ENCODE measurements at regions not wholly inside any gene's neighbourhood (a gene's known extent, or its start where the extent isn't known, plus 50 kb on each side); places are given as distances from the start of the nearest gene placed in this dataset.

- H3K36me3 ChIP-seq: no peaks in the 10 kb centered on the region
- no peaks in the 10 kb centered on the region for H3K9me3 ChIP-seq
- no peak for DNase-seq (ENCODE audit: low spot score in 2 of 2)
- 21 to 59% methylated on average over 1 of the region's 1 CpG for WGBS, 2 donors
- TF ChIP-seq CTCF (IDR thresholded peaks at IDR 0.05): no peak
- TF ChIP-seq POLR2A (IDR thresholded peaks at IDR 0.05): no peak
- TF ChIP-seq EP300 (IDR thresholded peaks at IDR 0.05): no peak
- peaks cover 0 to 5% (median 0%) of the 10 kb centered on the region in 4 donors for H3K4me1 ChIP-seq
- H3K4me3 ChIP-seq: no peak overlapping the region
- no peaks in the 10 kb centered on the region for H3K27me3 ChIP-seq
- H3K27ac ChIP-seq: no peak overlapping the region
These were observed 382.4 kb downstream of the TMEM38B start for GRCh38 chr9:106076711-106077110.

GRCh38 chr9:106077731-106078130, 383.4 kb downstream of the TMEM38B start:
- Histone ChIP-seq H3K4me1 (peaks cover 0 to 5% (median 0%) of the 10 kb centered on the region in 4 donors), H3K36me3 (no peaks in the 10 kb centered on the region), H3K4me3 (no peak overlapping the region), H3K27me3 (no peaks in the 10 kb centered on the region), H3K27ac (no peak overlapping the region), H3K9me3 (no peaks in the 10 kb centered on the region)
- no peak for DNase-seq (ENCODE audit: low spot score in 2 of 2)
- 82 to 83% methylated on average over 2 of the region's 2 CpGs for WGBS, 2 donors
- no peak for TF ChIP-seq CTCF (IDR thresholded peaks at IDR 0.05)
- no peak for TF ChIP-seq EP300 (IDR thresholded peaks at IDR 0.05)
- TF ChIP-seq POLR2A (IDR thresholded peaks at IDR 0.05): no peak

GRCh38 chr9:106082621-106083020, 388.3 kb downstream of the TMEM38B start:
- DNase-seq (ENCODE audit: low spot score in 2 of 2): no peak
- Histone ChIP-seq H3K27me3 (no peaks in the 10 kb centered on the region), H3K36me3 (no peaks in the 10 kb centered on the region), H3K4me1 (no peaks in the 10 kb centered on the region), H3K4me3 (no peak overlapping the region), H3K27ac (no peak overlapping the region), H3K9me3 (no peaks in the 10 kb centered on the region)
- TF ChIP-seq EP300 (IDR thresholded peaks at IDR 0.05) (no peak), CTCF (IDR thresholded peaks at IDR 0.05) (no peak), POLR2A (IDR thresholded peaks at IDR 0.05) (no peak)
- 73 to 84% methylated on average over 3 of the region's 3 CpGs for WGBS, 2 donors

GRCh38 chr9:106084702-106085101, 390.4 kb downstream of the TMEM38B start:
- Histone ChIP-seq H3K9me3 (peaks cover 0 to 7% (median 0%) of the 10 kb centered on the region in 4 donors), H3K27me3 (no peaks in the 10 kb centered on the region), H3K4me1 (no peaks in the 10 kb centered on the region), H3K36me3 (no peaks in the 10 kb centered on the region), H3K27ac (no peak overlapping the region), H3K4me3 (no peak overlapping the region)
- DNase-seq (ENCODE audit: low spot score in 2 of 2): no peak
- TF ChIP-seq CTCF (IDR thresholded peaks at IDR 0.05): no peak
- no peak for TF ChIP-seq EP300 (IDR thresholded peaks at IDR 0.05)
- TF ChIP-seq POLR2A (IDR thresholded peaks at IDR 0.05): no peak
- WGBS, 2 donors: 6 to 21% methylated on average over 1 of the region's 1 CpG

- peaks cover 0 to 9% (median 0%) of the 10 kb centered on the region in 4 donors for H3K9me3 ChIP-seq
- H3K36me3 ChIP-seq: no peaks in the 10 kb centered on the region
- H3K4me3 ChIP-seq: no peak overlapping the region
- no peak for DNase-seq (ENCODE audit: low spot score in 2 of 2)
- no peak for TF ChIP-seq EP300 (IDR thresholded peaks at IDR 0.05)
- TF ChIP-seq CTCF (IDR thresholded peaks at IDR 0.05): no peak
- TF ChIP-seq POLR2A (IDR thresholded peaks at IDR 0.05): no peak
- no peaks in the 10 kb centered on the region for H3K27me3 ChIP-seq
- no peaks in the 10 kb centered on the region for H3K4me1 ChIP-seq
- no peak overlapping the region for H3K27ac ChIP-seq
These were observed 391.1 kb downstream of the TMEM38B start for GRCh38 chr9:106085479-106085878.
